ENCODE measurements at regions not wholly inside any gene's neighbourhood (a gene's known extent, or its start where the extent isn't known, plus 50 kb on each side); places are given as distances from the start of the nearest gene placed in this dataset.

- ChIA-PET POLR2A (no interaction called here), CTCF (interaction anchor here (0.9 to 3.0 kb wide), 7 partner anchors 8 to 657 kb away, joined by 3 to 21 read pairs (median 3); no protein-coding TSS in a partner anchor)
- TF ChIP-seq CTCF (IDR thresholded peaks at IDR 0.05; ENCODE audit: control extremely low read depth, extremely low read depth, low read depth, missing control alignments): no peak
- no peak for DNase-seq (ENCODE audit: extremely low spot score)
Observed at GRCh38 chr6:163955096-163955495, 540.6 kb downstream of the QKI start.

- no peak for DNase-seq (ENCODE audit: extremely low spot score)
- TF ChIP-seq CTCF (IDR thresholded peaks at IDR 0.05; ENCODE audit: control extremely low read depth, extremely low read depth, low read depth, missing control alignments): no peak
- CTCF ChIA-PET: interaction anchor here (1.2 to 3.0 kb wide), 3 partner anchors 8 to 656 kb away, joined by 3 to 21 read pairs (median 3); no protein-coding TSS in a partner anchor
- POLR2A ChIA-PET: no interaction called here
Observed at GRCh38 chr6:163954088-163954775, 539.7 kb downstream of the QKI start.

- CTCF ChIA-PET: interaction anchor here (1.0 kb wide), 1 partner anchor 523 kb away, joined by 3 read pairs; no protein-coding TSS in a partner anchor
- TF ChIP-seq CTCF (IDR thresholded peaks at IDR 0.05; ENCODE audit: control extremely low read depth, extremely low read depth, low read depth, missing control alignments): no peak
- no peak for DNase-seq (ENCODE audit: extremely low spot score)
- POLR2A ChIA-PET: no interaction called here
Observed at GRCh38 chr6:163952005-163952404, 537.5 kb downstream of the QKI start.

- ChIA-PET POLR2A (no interaction called here), CTCF (interaction anchor here (1.4 kb wide), 2 partner anchors 8 to 14 kb away, joined by 3 read pairs; no protein-coding TSS in a partner anchor)
- no peak for DNase-seq (ENCODE audit: extremely low spot score)
- no peak for TF ChIP-seq CTCF (IDR thresholded peaks at IDR 0.05; ENCODE audit: control extremely low read depth, extremely low read depth, low read depth, missing control alignments)
Observed at GRCh38 chr6:163951326-163951725, 536.8 kb downstream of the QKI start.

GRCh38 chr6:163950159-163950558, 535.6 kb downstream of the QKI start:
- CTCF ChIA-PET: interaction anchor here (1.4 kb wide), 2 partner anchors 9 to 13 kb away, joined by 3 read pairs; no protein-coding TSS in a partner anchor
- POLR2A ChIA-PET: no interaction called here
- TF ChIP-seq CTCF (IDR thresholded peaks at IDR 0.05; ENCODE audit: control extremely low read depth, extremely low read depth, low read depth, missing control alignments): no peak
- DNase-seq (ENCODE audit: extremely low spot score): no peak

- no peak for DNase-seq (ENCODE audit: extremely low spot score)
- ChIA-PET POLR2A (no interaction called here), CTCF (interaction anchor here (1.4 kb wide), 1 partner anchor 11 kb away, joined by 4 read pairs; no protein-coding TSS in a partner anchor)
- TF ChIP-seq CTCF (IDR thresholded peaks at IDR 0.05; ENCODE audit: control extremely low read depth, extremely low read depth, low read depth, missing control alignments): no peak
Observed at GRCh38 chr6:163949431-163949830, 534.9 kb downstream of the QKI start.

All from GM10248 (cell line).